HEK293 (cell line): ENCODE measurements at regions not wholly inside any gene's neighbourhood (a gene's known extent, or its start where the extent isn't known, plus 50 kb on each side); places are given as distances from the start of the nearest gene placed in this dataset.

Source experiments
- CTCF ChIA-PET: fragments of 350-600 bp; formaldehyde crosslinking; extraction: SDS; loops from one replicate; lab custom pipeline; 2021; ENCODE audit warnings: antibody characterized with exemption; lab: Yijun Ruan, JAX
- POLR2A ChIA-PET: fragments of 300-600 bp; formaldehyde crosslinking; extraction: SDS; loops from one replicate; lab custom pipeline; 2020; ENCODE audit warnings: antibody characterized with exemption, inconsistent platforms; lab: Yijun Ruan, JAX
- H3K27ac ChIP-seq: fragments of 200-500 bp; sonication (Bioruptor generic); 2 replicates; pipeline ENCODE4 v1.5.1; 2014; ENCODE audit warnings: low read depth, low read length, control low read depth, inconsistent platforms; ENCODE audit errors: extremely low read depth
- H3K36me3 ChIP-seq, 2 experiments: fragments of 200-500 bp in 1 of 2; sonication (Bioruptor generic) in 1 of 2; 1 replicate in 1 of 2; 2 replicates in 1 of 2; pipeline ENCODE4 v1.5.1; 2014 to 2017; ENCODE audit warnings: inconsistent platforms in 2 of 2, low read length in 2 of 2; ENCODE audit not compliant: control insufficient read depth in 2 of 2, insufficient read depth in 1 of 2
- H3K4me1 ChIP-seq: fragments of 200-500 bp; sonication (Bioruptor generic); 2 replicates; pipeline ENCODE4 v1.5.1; 2014; ENCODE audit warnings: mild to moderate bottlenecking, low read length, inconsistent platforms; ENCODE audit not compliant: control insufficient read depth, insufficient read depth
- H3K4me3 ChIP-seq: 2 replicates; pipeline ENCODE4 v1.5.1; 2011; ENCODE audit warnings: low read depth, mild to moderate bottlenecking, control low read depth, low read length, moderate library complexity
- H3K9me3 ChIP-seq: fragments of 200-500 bp; sonication (Bioruptor generic); 2 replicates; pipeline ENCODE4 v1.5.1; 2014; ENCODE audit warnings: low read depth, low read length, inconsistent platforms; ENCODE audit not compliant: control insufficient read depth, insufficient read depth
- KLF10 ChIP-seq: fragments of 450-650 bp; IDR thresholded peaks from 2 replicates; pipeline ENCODE4 v1.5.1; 2018; ENCODE audit warnings: missing biosample characterization, mild to moderate bottlenecking, missing genetic modification characterization
- MEIS1 ChIP-seq: sonication (generic); formaldehyde crosslinking; IDR thresholded peaks from 2 replicates; pipeline ENCODE4 v1.8.1; 2022; ENCODE audit warnings: missing genetic modification reagents, mild to moderate bottlenecking, borderline replicate concordance
- OSR2 ChIP-seq: fragments of 450-650 bp; formaldehyde crosslinking; IDR thresholded peaks from 2 replicates; pipeline ENCODE4 v1.5.1; 2016; ENCODE audit warnings: missing biosample characterization, missing genetic modification characterization
- ZFP3 ChIP-seq: fragments of 450-650 bp; formaldehyde crosslinking; IDR thresholded peaks from 2 replicates; pipeline ENCODE4 v1.5.1; 2016; ENCODE audit warnings: low read depth, missing biosample characterization, missing genetic modification characterization
- ZIC2 ChIP-seq: fragments of 450-650 bp; formaldehyde crosslinking; IDR thresholded peaks from 2 replicates; pipeline ENCODE4 v1.5.1; 2016; ENCODE audit warnings: missing biosample characterization, missing genetic modification characterization
- ZNF121 ChIP-seq: fragments of 450-650 bp; formaldehyde crosslinking; IDR thresholded peaks from 2 replicates; pipeline ENCODE4 v1.5.1; 2016; ENCODE audit warnings: missing biosample characterization, missing genetic modification characterization
- ZNF211 ChIP-seq: fragments of 450-650 bp; formaldehyde crosslinking; IDR thresholded peaks from 2 replicates; pipeline ENCODE4 v1.5.1; 2016; ENCODE audit warnings: low read depth, missing biosample characterization, missing genetic modification characterization
- ZNF529 ChIP-seq: fragments of 450-650 bp; formaldehyde crosslinking; IDR thresholded peaks from 2 replicates; pipeline ENCODE4 v1.5.1; 2017; ENCODE audit warnings: missing genetic modification characterization, missing biosample characterization; ENCODE audit not compliant: insufficient replicate concordance
- ZNF623 ChIP-seq: fragments of 450-650 bp; formaldehyde crosslinking; IDR thresholded peaks from 2 replicates; pipeline ENCODE4 v1.5.1; 2016; ENCODE audit warnings: missing biosample characterization, missing genetic modification characterization
- ZNF624 ChIP-seq: fragments of 450-650 bp; formaldehyde crosslinking; IDR thresholded peaks from 2 replicates; pipeline ENCODE4 v1.5.1; 2017; ENCODE audit warnings: missing biosample characterization, missing genetic modification characterization
- ZNF654 ChIP-seq: fragments of 450-650 bp; formaldehyde crosslinking; IDR thresholded peaks from 2 replicates; pipeline ENCODE4 v1.5.1; 2016; ENCODE audit warnings: low read depth, missing biosample characterization, missing genetic modification characterization
- ZNF791 ChIP-seq: fragments of 450-650 bp; formaldehyde crosslinking; IDR thresholded peaks from 2 replicates; pipeline ENCODE4 v1.5.1; 2016; ENCODE audit warnings: missing biosample characterization, missing genetic modification characterization
- ZNF792 ChIP-seq: fragments of 450-650 bp; formaldehyde crosslinking; IDR thresholded peaks from 2 replicates; pipeline ENCODE4 v1.5.1; 2016; ENCODE audit warnings: missing biosample characterization, missing genetic modification characterization
- ZSCAN16 ChIP-seq: fragments of 450-650 bp; formaldehyde crosslinking; IDR thresholded peaks from 2 replicates; pipeline ENCODE4 v1.5.1; 2016; ENCODE audit warnings: missing biosample characterization, missing genetic modification characterization
- TF ChIP-seq, protein P1 (sequence below): fragments of 450-650 bp; formaldehyde crosslinking; IDR thresholded peaks from 2 replicates; pipeline ENCODE4 v1.5.1; 2017; ENCODE audit warnings: missing biosample characterization, missing genetic modification characterization
- TF ChIP-seq, protein P2 (sequence below): fragments of 450-650 bp; formaldehyde crosslinking; IDR thresholded peaks from 2 replicates; pipeline ENCODE4 v1.5.1; 2016; ENCODE audit warnings: missing biosample characterization, missing genetic modification characterization, low read depth
- TF ChIP-seq, protein P3 (sequence below): fragments of 450-650 bp; formaldehyde crosslinking; IDR thresholded peaks from 2 replicates; pipeline ENCODE4 v1.5.1; 2016; ENCODE audit warnings: missing biosample characterization, missing genetic modification characterization, low read depth
- TF ChIP-seq, protein P4 (sequence below): fragments of 450-650 bp; formaldehyde crosslinking; IDR thresholded peaks from 2 replicates; pipeline ENCODE4 v1.5.1; 2016; ENCODE audit warnings: missing biosample characterization, missing genetic modification characterization
- TF ChIP-seq, protein P5 (sequence below): fragments of 450-650 bp; formaldehyde crosslinking; optimal IDR thresholded peaks from 2 replicates; pipeline ENCODE3; 2016; ENCODE audit warnings: missing biosample characterization, mild to moderate bottlenecking, missing genetic modification characterization
- TF ChIP-seq, protein P6 (sequence below): fragments of 450-650 bp; formaldehyde crosslinking; IDR thresholded peaks from 2 replicates; pipeline ENCODE4 v1.5.1; 2016; ENCODE audit warnings: missing biosample characterization, missing genetic modification characterization, borderline replicate concordance
- TF ChIP-seq, protein P7 (sequence below): fragments of 450-650 bp; formaldehyde crosslinking; IDR thresholded peaks from 2 replicates; pipeline ENCODE4 v1.5.1; 2016; ENCODE audit warnings: missing biosample characterization, missing genetic modification characterization
- TF ChIP-seq, protein P8 (sequence below): fragments of 450-650 bp; formaldehyde crosslinking; IDR thresholded peaks from 2 replicates; pipeline ENCODE4 v1.5.1; 2016; ENCODE audit warnings: missing biosample characterization, missing genetic modification characterization

DNA sequence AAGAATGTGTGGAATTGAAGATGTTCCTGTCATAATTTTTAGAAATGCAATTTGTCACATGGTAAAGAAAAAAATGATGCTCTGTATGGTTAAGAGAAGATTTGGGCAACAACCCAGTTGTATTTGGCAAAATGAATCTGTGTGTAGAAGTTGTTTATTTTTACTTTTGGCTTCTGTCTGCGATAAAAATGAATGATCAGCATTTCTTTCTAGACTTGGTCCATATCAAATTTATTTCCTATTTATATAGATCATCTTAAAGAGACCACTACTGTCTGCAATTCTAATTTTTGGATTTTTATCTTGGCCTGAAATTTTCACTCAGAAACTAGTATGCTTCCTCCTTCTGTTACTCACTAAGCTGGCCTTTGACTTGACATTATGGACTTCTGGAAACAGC is 396.9 kb downstream of the FAM47A start (continued):
- TF ChIP-seq, protein P1, sequence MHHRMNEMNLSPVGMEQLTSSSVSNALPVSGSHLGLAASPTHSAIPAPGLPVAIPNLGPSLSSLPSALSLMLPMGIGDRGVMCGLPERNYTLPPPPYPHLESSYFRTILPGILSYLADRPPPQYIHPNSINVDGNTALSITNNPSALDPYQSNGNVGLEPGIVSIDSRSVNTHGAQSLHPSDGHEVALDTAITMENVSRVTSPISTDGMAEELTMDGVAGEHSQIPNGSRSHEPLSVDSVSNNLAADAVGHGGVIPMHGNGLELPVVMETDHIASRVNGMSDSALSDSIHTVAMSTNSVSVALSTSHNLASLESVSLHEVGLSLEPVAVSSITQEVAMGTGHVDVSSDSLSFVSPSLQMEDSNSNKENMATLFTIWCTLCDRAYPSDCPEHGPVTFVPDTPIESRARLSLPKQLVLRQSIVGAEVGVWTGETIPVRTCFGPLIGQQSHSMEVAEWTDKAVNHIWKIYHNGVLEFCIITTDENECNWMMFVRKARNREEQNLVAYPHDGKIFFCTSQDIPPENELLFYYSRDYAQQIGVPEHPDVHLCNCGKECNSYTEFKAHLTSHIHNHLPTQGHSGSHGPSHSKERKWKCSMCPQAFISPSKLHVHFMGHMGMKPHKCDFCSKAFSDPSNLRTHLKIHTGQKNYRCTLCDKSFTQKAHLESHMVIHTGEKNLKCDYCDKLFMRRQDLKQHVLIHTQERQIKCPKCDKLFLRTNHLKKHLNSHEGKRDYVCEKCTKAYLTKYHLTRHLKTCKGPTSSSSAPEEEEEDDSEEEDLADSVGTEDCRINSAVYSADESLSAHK (tag by site-specific recombination) = no peak
- TF ChIP-seq, protein P2, sequence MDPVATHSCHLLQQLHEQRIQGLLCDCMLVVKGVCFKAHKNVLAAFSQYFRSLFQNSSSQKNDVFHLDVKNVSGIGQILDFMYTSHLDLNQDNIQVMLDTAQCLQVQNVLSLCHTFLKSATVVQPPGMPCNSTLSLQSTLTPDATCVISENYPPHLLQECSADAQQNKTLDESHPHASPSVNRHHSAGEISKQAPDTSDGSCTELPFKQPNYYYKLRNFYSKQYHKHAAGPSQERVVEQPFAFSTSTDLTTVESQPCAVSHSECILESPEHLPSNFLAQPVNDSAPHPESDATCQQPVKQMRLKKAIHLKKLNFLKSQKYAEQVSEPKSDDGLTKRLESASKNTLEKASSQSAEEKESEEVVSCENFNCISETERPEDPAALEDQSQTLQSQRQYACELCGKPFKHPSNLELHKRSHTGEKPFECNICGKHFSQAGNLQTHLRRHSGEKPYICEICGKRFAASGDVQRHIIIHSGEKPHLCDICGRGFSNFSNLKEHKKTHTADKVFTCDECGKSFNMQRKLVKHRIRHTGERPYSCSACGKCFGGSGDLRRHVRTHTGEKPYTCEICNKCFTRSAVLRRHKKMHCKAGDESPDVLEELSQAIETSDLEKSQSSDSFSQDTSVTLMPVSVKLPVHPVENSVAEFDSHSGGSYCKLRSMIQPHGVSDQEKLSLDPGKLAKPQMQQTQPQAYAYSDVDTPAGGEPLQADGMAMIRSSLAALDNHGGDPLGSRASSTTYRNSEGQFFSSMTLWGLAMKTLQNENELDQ = no peak
- TF ChIP-seq MEIS1 (CRISPR knock-in tag) (no peak), ZNF624 (tag by site-specific recombination) (no peak), ZNF623 (no peak), ZNF121 (tag by site-specific recombination) (no peak), ZNF654 (no peak)
- TF ChIP-seq, protein P3, sequence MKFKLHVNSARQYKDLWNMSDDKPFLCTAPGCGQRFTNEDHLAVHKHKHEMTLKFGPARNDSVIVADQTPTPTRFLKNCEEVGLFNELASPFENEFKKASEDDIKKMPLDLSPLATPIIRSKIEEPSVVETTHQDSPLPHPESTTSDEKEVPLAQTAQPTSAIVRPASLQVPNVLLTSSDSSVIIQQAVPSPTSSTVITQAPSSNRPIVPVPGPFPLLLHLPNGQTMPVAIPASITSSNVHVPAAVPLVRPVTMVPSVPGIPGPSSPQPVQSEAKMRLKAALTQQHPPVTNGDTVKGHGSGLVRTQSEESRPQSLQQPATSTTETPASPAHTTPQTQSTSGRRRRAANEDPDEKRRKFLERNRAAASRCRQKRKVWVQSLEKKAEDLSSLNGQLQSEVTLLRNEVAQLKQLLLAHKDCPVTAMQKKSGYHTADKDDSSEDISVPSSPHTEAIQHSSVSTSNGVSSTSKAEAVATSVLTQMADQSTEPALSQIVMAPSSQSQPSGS (tag by site-specific recombination) = no peak
- TF ChIP-seq, protein P4, sequence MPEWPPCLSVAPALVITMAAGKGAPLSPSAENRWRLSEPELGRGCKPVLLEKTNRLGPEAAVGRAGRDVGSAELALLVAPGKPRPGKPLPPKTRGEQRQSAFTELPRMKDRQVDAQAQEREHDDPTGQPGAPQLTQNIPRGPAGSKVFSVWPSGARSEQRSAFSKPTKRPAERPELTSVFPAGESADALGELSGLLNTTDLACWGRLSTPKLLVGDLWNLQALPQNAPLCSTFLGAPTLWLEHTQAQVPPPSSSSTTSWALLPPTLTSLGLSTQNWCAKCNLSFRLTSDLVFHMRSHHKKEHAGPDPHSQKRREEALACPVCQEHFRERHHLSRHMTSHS (tag by site-specific recombination) = no peak
- TF ChIP-seq, protein P5, sequence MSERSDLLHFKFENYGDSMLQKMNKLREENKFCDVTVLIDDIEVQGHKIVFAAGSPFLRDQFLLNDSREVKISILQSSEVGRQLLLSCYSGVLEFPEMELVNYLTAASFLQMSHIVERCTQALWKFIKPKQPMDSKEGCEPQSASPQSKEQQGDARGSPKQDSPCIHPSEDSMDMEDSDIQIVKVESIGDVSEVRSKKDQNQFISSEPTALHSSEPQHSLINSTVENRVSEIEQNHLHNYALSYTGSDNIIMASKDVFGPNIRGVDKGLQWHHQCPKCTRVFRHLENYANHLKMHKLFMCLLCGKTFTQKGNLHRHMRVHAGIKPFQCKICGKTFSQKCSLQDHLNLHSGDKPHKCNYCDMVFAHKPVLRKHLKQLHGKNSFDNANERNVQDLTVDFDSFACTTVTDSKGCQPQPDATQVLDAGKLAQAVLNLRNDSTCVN (tag by site-specific recombination) = no peak

DNA sequence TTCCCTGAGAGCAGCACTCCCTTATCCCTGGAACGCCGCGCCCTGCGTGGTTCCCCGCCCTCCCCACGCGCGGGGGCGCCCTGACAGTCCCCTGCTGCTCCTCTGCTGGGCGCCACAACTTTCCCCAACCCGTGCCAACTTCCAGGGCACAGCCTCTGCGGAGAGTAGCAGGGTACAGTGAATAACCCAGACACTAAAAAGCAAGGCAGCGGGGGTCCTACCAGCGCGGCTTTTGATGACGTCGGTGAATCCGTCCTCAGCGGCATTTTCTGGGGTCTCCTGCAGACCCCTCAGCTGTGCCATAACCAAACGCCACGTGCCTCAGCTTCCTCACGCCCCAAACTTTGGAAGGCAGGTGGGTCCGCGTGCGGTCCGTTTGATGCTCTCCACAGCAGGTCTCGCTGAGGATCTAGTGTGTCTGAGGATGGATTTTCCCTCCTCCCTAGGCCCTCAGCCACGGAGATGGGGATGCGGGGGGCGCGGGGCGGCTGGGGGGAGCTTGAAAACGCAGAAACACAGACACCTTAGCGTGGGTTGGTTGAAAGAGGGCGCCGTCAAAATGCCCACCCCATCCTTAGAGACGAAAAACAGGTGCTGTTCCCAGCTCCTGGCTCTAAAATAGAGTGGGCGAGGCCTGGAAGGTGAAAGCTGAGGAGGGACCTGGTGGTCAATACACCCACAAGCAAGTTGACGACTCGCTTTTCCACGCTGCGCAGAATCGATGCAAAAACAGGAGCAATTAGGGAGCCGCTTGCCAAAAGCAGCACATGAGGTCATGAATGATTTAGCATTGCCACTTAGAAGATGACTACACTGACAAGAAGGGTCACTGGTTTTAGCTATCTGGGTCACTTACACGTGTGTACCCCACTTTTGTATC is 405.6 kb downstream of the FAM47A start:
- no peak overlapping the region for H3K27ac ChIP-seq
- no peaks in the 10 kb centered on the region for H3K9me3 ChIP-seq
- CTCF ChIA-PET = no interaction called here
- POLR2A ChIA-PET = no interaction called here
- H3K4me3 ChIP-seq = no peak overlapping the region
- no peaks in the 10 kb centered on the region for H3K4me1 ChIP-seq
- H3K36me3 ChIP-seq = no peaks in the 10 kb centered on the region
- TF ChIP-seq ZNF529 (no peak), ZNF211 (tag by site-specific recombination) (no peak), ZSCAN16 (no peak), ZFP3 (no peak), KLF10 (tag by site-specific recombination) (no peak), ZNF623 (no peak), OSR2 (no peak), ZNF792 (tag by site-specific recombination) (no peak), ZNF791 (no peak), ZIC2 (no peak)
- TF ChIP-seq, protein P6, sequence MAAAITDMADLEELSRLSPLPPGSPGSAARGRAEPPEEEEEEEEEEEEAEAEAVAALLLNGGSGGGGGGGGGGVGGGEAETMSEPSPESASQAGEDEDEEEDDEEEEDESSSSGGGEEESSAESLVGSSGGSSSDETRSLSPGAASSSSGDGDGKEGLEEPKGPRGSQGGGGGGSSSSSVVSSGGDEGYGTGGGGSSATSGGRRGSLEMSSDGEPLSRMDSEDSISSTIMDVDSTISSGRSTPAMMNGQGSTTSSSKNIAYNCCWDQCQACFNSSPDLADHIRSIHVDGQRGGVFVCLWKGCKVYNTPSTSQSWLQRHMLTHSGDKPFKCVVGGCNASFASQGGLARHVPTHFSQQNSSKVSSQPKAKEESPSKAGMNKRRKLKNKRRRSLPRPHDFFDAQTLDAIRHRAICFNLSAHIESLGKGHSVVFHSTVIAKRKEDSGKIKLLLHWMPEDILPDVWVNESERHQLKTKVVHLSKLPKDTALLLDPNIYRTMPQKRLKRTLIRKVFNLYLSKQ (tag by site-specific recombination) = no peak
- TF ChIP-seq, protein P7, sequence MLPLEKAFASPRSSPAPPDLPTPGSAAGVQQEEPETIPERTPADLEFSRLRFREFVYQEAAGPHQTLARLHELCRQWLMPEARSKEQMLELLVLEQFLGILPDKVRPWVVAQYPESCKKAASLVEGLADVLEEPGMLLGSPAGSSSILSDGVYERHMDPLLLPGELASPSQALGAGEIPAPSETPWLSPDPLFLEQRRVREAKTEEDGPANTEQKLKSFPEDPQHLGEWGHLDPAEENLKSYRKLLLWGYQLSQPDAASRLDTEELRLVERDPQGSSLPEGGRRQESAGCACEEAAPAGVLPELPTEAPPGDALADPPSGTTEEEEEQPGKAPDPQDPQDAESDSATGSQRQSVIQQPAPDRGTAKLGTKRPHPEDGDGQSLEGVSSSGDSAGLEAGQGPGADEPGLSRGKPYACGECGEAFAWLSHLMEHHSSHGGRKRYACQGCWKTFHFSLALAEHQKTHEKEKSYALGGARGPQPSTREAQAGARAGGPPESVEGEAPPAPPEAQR (tag by site-specific recombination) = no peak
- TF ChIP-seq, protein P8, sequence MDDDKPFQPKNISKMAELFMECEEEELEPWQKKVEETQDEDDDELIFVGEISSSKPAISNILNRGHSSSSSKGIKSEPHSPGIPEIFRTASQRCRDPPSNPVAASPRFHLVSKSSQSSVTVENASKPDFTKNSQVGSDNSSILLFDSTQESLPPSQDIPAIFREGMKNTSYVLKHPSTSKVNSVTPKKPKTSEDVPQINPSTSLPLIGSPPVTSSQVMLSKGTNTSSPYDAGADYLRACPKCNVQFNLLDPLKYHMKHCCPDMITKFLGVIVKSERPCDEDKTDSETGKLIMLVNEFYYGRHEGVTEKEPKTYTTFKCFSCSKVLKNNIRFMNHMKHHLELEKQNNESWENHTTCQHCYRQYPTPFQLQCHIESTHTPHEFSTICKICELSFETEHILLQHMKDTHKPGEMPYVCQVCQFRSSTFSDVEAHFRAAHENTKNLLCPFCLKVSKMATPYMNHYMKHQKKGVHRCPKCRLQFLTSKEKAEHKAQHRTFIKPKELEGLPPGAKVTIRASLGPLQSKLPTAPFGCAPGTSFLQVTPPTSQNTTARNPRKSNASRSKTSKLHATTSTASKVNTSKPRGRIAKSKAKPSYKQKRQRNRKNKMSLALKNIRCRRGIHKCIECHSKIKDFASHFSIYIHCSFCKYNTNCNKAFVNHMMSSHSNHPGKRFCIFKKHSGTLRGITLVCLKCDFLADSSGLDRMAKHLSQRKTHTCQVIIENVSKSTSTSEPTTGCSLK (tag by site-specific recombination) = no peak
